WTC11 (cell line): ENCODE measurements at regions not wholly inside any gene's neighbourhood (a gene's known extent, or its start where the extent isn't known, plus 50 kb on each side); places are given as distances from the start of the nearest gene placed in this dataset.

Source experiments
- ATAC-seq: fragments of 200-7000 bp; cut with Tn5 transposase; 2 replicates; pipeline ENCODE4 v1.10.0; 2021; ENCODE audit warnings: mild to moderate bottlenecking, moderate library complexity
- CTCF ChIA-PET: fragments of 300-600 bp; sonication (Branson Sonifier 250); formaldehyde crosslinking; loops from one replicate; lab custom pipeline; 2021; ENCODE audit warnings: antibody characterized with exemption; lab: Charles Lee
- POLR2A ChIA-PET: fragments of 350-600 bp; sonication (Branson Sonifier 250); formaldehyde crosslinking; loops from one replicate; lab custom pipeline; 2021; ENCODE audit warnings: antibody characterized with exemption; lab: Charles Lee
- DNase-seq: peaks from one replicate; pipeline ENCODE4 v3.0.0; 2021; ENCODE audit warnings: low spot score
- H3K27ac Mint-ChIP-seq: 2 replicates; pipeline ENCODE4 v1.8.0; 2021; ENCODE audit warnings: mixed read lengths
- H3K27me3 Mint-ChIP-seq: 2 replicates; pipeline ENCODE4 v1.8.0; 2021; ENCODE audit warnings: low read depth, mild to moderate bottlenecking, moderate library complexity, mixed read lengths
- H3K36me3 Mint-ChIP-seq: 2 replicates; pipeline ENCODE4 v1.8.0; 2021; ENCODE audit warnings: mixed read lengths
- H3K4me1 Mint-ChIP-seq: 2 replicates; pipeline ENCODE4 v1.8.0; 2022; ENCODE audit warnings: mixed read lengths
- H3K4me3 Mint-ChIP-seq: 2 replicates; pipeline ENCODE4 v1.8.0; 2021; ENCODE audit warnings: mild to moderate bottlenecking, moderate library complexity, mixed read lengths
- H3K9me3 Mint-ChIP-seq: 2 replicates; pipeline ENCODE4 v1.8.0; 2021; ENCODE audit warnings: mixed read lengths
- CREM ChIP-seq: sonication (generic); formaldehyde crosslinking; IDR thresholded peaks from 2 replicates; pipeline ENCODE4 v1.8.1; 2022; ENCODE audit warnings: mild to moderate bottlenecking, missing genetic modification reagents, moderate library complexity
- FOXJ3 ChIP-seq: sonication (generic); formaldehyde crosslinking; IDR thresholded peaks from 2 replicates; pipeline ENCODE4 v1.9.0; 2021; ENCODE audit warnings: missing genetic modification reagents, mild to moderate bottlenecking, borderline replicate concordance
- FOXP1 ChIP-seq: sonication (generic); formaldehyde crosslinking; IDR thresholded peaks from 2 replicates; pipeline ENCODE4 v1.8.0; 2022; ENCODE audit warnings: missing genetic modification reagents, mild to moderate bottlenecking, moderate library complexity, borderline replicate concordance
- GABPB1 ChIP-seq: sonication (generic); formaldehyde crosslinking; IDR thresholded peaks from 2 replicates; pipeline ENCODE4 v1.8.1; 2023; ENCODE audit warnings: mild to moderate bottlenecking, missing genetic modification reagents
- GTF2I ChIP-seq: fragments of 250-450 bp; sonication (Bioruptor Pico); conservative IDR thresholded peaks from 2 replicates; pipeline ENCODE4 v1.4.0; 2021; ENCODE audit warnings: mild to moderate bottlenecking
- HMGXB4 ChIP-seq: sonication (generic); formaldehyde crosslinking; IDR thresholded peaks from 2 replicates; pipeline ENCODE4 v1.8.1; 2023; ENCODE audit warnings: mild to moderate bottlenecking, moderate library complexity, missing genetic modification reagents
- JAZF1 ChIP-seq: fragments of 250-450 bp; sonication (Bioruptor Pico); IDR thresholded peaks from 2 replicates; pipeline ENCODE4 v1.9.0; 2021; ENCODE audit warnings: moderate library complexity, mild to moderate bottlenecking, inconsistent platforms
- JUN ChIP-seq: sonication (generic); formaldehyde crosslinking; IDR thresholded peaks from 2 replicates; pipeline ENCODE4 v1.8.0; 2023; ENCODE audit warnings: mild to moderate bottlenecking, missing genetic modification reagents
- MLX ChIP-seq: sonication (generic); formaldehyde crosslinking; IDR thresholded peaks from 2 replicates; pipeline ENCODE4 v1.8.1; 2023; ENCODE audit warnings: mild to moderate bottlenecking, missing genetic modification reagents, moderate library complexity
- MYBL2 ChIP-seq: sonication (generic); formaldehyde crosslinking; IDR thresholded peaks from 2 replicates; pipeline ENCODE4 v1.8.1; 2023; ENCODE audit warnings: mild to moderate bottlenecking, moderate library complexity, missing genetic modification reagents
- NFE2L1 ChIP-seq: sonication (generic); formaldehyde crosslinking; IDR thresholded peaks from 2 replicates; pipeline ENCODE4 v1.8.1; 2023; ENCODE audit warnings: missing genetic modification reagents
- NFYB ChIP-seq: sonication (generic); formaldehyde crosslinking; conservative IDR thresholded peaks from 2 replicates; pipeline ENCODE4 v1.8.0; 2022; ENCODE audit warnings: low read depth, missing genetic modification reagents
- PRDM15 ChIP-seq: sonication (generic); formaldehyde crosslinking; IDR thresholded peaks from 2 replicates; pipeline ENCODE4 v1.8.0; 2022; ENCODE audit warnings: missing genetic modification reagents
- SOX15 ChIP-seq: fragments of 250-450 bp; sonication (Bioruptor Pico); IDR thresholded peaks from 2 replicates; pipeline ENCODE4 v1.9.0; 2021; ENCODE audit warnings: mild to moderate bottlenecking
- STAT6 ChIP-seq: sonication (generic); formaldehyde crosslinking; conservative IDR thresholded peaks from 2 replicates; pipeline ENCODE4 v1.8.1; 2023; ENCODE audit warnings: mild to moderate bottlenecking, low read depth, missing genetic modification reagents, moderate library complexity
- USF2 ChIP-seq: sonication (generic); formaldehyde crosslinking; IDR thresholded peaks from 2 replicates; pipeline ENCODE4 v1.8.1; 2023; ENCODE audit warnings: mild to moderate bottlenecking, missing genetic modification reagents, moderate library complexity
- ZNF121 ChIP-seq: sonication (generic); formaldehyde crosslinking; IDR thresholded peaks from 2 replicates; pipeline ENCODE4 v1.8.0; 2023; ENCODE audit warnings: missing genetic modification reagents
- ZNF263 ChIP-seq: sonication (generic); formaldehyde crosslinking; IDR thresholded peaks from 2 replicates; pipeline ENCODE4 v1.8.1; 2022; ENCODE audit warnings: low read depth, mild to moderate bottlenecking, moderate library complexity, missing genetic modification reagents
- ZNF317 ChIP-seq: sonication (generic); formaldehyde crosslinking; IDR thresholded peaks from 2 replicates; pipeline ENCODE4 v1.8.1; 2023; ENCODE audit warnings: low read depth, mild to moderate bottlenecking, moderate library complexity, missing genetic modification reagents, borderline replicate concordance
- ZNF396 ChIP-seq: fragments of 250-450 bp; sonication (Bioruptor Pico); IDR thresholded peaks from 2 replicates; pipeline ENCODE4 v1.8.0; 2021; ENCODE audit warnings: mild to moderate bottlenecking, moderate library complexity, borderline replicate concordance
- ZNF512 ChIP-seq: sonication (generic); formaldehyde crosslinking; IDR thresholded peaks from 2 replicates; pipeline ENCODE4 v1.8.1; 2022; ENCODE audit warnings: missing genetic modification reagents, borderline replicate concordance

GRCh38 chr20:57930351-57930750 lies 220.5 kb upstream of the PMEPA1 start (continued):
- no peak for TF ChIP-seq PRDM15 (CRISPR knock-in tag)

GRCh38 chr20:57928181-57928967 lies 218.6 kb upstream of the PMEPA1 start:
- ATAC-seq, result no peak
- no peak overlapping the region for H3K4me3 Mint-ChIP-seq

More at GRCh38 chr20:57928181-57928967, 218.6 kb upstream of the PMEPA1 start:
- Mint-ChIP-seq H3K36me3 (peaks cover 11% of the 10 kb centered on the region), H3K4me1 (peaks cover 5% of the 10 kb centered on the region), H3K27me3 (peaks cover 9% of the 10 kb centered on the region; the same call in 1 of the 2 replicates), H3K9me3 (peaks cover 23% of the 10 kb centered on the region), H3K27ac (no peak overlapping the region)
- ChIA-PET POLR2A (interaction anchor here (0.7 kb wide), 1 partner anchor 16 kb away, joined by 3 read pairs; no protein-coding TSS in a partner anchor), CTCF (no interaction called here)
- TF ChIP-seq ZNF512 (no peak), JAZF1 (CRISPR knock-in tag) (no peak), JUN (CRISPR knock-in tag) (no peak), ZNF263 (CRISPR knock-in tag) (no peak), GTF2I (no peak), HMGXB4 (CRISPR knock-in tag) (no peak), STAT6 (CRISPR knock-in tag) (no peak), GABPB1 (no peak), ZNF121 (CRISPR knock-in tag) (no peak), NFYB (CRISPR knock-in tag) (no peak), FOXJ3 (CRISPR knock-in tag) (no peak), SOX15 (CRISPR knock-in tag) (no peak), NFE2L1 (CRISPR knock-in tag) (no peak), MYBL2 (CRISPR knock-in tag) (no peak), CREM (CRISPR knock-in tag) (no peak), MLX (CRISPR knock-in tag) (no peak), ZNF317 (no peak), USF2 (CRISPR knock-in tag) (no peak), FOXP1 (CRISPR knock-in tag) (no peak), ZNF396 (CRISPR knock-in tag) (no peak)
- DNase-seq, result no peak
